GM04504 (cell line): ENCODE measurements at regions not wholly inside any gene's neighbourhood (a gene's known extent, or its start where the extent isn't known, plus 50 kb on each side); places are given as distances from the start of the nearest gene placed in this dataset.
"Not testable (repeated sequence)": the region's sequence is repeated elsewhere in the genome, so short reads cannot be mapped to it uniquely, and the experiment has no call there.

ENCODE experiments used
- DNase-seq: peaks from one replicate; pipeline ENCODE4 v3.0.0-alpha.2; 2012; ENCODE audit warnings: low read depth

DNA sequence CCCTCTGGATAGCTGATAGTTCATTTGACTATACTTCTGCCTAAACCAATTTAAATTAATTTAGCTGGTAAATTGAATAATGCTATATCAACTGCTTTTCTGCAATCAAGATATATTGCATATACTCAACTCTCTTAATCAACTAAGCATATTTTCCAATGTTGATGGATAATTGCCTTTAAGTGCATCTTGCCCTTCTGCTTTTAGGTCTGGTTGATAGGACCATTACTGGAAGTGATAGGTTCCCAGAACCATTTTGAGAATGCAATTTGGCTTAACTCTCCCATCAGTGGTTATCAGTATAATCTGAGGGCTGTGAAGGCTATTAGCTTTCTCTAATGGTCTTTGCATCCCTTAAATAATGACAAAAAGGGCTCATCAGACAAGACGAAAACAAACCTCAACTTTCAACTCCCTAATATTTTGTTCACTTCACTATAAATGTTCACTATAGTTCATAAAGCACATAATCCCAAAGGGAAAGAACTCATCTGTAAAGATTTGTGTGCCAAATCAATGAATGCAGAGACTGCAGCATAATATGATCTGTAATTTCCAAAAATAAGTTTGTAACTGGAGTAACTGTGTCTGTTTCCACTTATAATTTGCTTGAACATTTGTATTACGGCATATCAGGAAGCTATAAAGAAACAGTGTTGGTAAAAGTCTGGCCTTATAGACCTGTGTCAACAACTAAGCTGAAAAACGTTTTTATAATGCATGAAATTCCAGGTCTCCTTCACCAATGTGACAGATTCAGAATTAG, 273.6 kb downstream of the FBXO8 start:
- DNase-seq: no peak

DNA sequence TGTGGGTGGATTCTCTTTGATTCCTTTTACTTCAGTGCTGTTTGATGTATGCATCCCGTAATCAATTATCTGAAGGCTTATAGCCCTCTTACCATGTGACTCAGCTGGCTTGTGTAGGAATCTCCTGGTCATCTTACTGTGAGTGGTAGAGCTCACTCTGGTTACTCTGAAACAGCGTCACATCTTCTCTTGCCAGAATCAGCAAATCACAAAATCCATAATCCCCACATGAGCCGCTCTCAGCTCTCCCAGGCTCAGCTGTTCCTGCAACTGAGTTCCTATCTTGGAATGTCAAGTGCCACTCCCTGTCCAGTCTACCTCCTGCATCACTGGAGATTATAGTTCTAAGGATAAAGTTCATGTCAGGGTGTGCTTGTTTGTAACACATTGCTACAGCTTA, 278.0 kb downstream of the FBXO8 start:
- no peak for DNase-seq

DNA sequence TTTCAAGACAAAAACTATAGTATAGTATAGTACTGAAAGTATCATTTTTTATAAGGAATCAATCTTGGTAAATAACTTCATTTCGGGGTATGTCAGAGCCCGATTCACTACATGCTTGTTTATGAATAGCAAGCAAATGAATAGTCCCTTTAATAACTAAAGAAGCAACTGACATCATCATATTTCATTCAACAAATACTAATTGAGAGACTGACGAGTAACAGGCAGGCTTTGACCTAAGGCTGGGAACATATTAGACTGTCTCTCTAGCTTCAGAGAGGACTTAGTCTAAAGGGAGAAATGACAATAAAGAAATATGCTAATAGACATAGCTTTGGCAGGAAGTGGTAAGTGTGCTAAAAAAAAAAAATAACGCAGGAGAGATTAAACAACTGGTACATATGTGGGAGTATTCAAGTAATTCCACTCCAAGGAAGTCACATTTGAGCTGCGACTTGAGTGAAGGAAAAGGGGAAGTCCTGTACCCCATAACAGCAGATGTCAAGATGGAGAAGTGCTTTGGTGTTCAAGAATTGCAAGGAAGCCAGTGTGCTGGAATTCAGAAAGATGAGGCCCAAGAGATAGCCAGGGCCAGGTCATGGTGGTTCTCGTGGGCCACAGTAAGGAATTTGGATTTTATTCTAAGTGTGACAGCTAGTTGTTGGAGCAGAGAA, 284.9 kb downstream of the FBXO8 start:
- DNase-seq: no peak

DNA sequence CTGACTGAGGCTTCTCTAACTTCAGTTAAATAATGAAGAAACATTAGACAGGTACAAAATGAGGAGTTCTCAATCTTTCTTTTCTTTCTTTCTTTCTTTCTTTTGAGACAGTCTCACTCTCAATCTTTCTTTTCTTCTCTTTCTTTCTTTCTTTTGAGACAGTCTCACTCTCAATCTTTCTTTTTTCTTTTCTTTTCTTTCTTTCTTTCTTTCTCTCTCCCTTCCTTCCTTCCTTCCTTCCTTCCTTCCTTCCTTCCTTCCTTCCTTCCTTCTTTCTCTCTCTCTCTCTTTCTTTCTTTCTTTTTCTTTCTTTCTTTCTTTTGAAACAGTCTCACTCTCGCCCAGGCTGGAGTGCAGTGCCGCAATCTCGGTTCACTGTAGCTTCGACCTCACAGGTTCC, 287.7 kb downstream of the FBXO8 start:
- DNase-seq: not testable (repeated sequence)

DNA sequence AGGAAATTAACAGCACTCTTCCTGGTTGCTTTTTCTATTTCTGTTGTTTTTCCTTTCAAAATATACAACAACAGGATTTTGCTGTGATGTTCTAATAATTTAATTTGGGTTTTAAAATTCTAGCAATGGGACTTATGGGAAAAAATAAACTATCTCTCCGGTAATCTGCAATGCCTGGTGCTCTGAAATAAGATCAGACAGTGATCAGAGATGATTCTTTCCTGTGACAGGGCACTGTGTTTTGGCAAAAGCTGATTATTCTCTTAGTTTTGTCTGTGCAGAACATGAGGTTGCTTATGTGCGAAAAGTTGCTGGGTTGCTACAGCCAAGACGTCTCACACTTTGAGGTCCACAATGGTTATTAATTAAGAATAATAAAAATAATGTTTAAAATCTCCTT, 291.7 kb downstream of the FBXO8 start:
- no peak for DNase-seq

DNA sequence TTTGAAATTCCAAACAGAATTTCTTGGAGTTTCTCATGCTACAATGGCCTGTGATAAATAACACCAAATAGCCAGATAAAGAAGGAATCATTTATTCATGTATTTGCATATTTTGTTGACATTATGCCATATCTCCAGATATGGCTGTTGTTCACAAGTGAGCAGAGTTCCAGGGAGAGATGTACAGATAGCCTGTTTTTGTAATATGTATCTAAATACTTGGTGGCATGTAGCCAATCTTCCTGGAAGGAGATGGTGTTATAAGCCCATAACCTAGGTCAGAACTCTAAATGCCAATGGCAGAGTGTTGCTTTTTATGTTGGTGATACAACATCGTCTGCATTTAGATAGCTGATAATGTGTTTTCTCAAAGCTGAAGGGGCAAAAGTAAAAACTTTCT, 292.2 kb downstream of the FBXO8 start:
- no peak for DNase-seq

DNA sequence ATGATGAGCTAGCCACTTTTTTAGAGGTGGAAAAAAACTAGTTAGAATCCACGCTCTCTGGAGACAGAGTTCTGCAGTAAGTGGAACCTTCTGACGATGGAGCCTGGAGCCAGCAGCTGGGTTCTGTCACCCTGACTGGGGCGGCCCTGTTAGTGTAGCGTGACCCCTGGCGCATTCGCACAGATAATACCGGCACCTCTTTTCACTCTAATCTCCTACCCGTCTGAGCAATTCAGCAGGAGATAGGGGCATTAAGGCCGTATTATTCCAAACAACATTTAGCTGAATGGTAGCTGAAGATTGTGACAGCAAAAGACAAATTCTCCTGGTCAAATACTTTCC, 292.6 kb downstream of the FBXO8 start:
- no peak for DNase-seq

DNA sequence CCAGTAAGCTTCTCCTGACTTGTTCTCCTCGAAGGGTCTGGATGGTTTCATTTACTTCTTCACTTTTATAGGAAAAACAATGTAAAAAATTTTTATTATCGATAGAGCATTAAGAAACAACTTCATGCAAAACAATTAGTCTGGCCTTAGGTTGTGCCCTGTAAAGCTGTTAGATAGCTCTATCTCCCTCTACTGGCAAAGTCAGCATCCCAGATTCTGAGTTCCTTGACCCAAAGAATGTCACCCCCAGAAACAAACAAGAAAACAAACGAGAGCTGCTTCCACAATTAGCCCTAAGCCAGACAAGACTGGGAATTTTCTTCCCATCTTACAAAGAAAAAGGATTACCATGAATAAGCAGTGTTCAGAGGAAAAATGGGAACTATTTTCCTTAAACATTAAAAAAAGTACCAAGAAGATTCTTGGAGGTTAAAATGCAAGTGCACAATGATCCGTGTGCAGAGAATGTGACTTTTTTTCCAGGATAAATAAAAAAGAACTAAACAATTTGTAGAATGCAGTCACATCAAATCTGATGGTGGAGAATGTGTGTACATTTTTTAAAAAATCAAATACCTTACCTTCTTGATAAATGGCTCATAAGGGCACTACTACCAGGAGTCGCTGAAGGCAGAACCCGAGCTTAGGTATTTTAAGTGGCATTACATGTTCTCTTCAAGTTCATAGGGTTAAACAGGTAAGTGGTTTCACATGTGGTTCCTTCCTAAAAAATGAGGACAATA, 293.2 kb downstream of the FBXO8 start:
- DNase-seq: peak; percentile 19

DNA sequence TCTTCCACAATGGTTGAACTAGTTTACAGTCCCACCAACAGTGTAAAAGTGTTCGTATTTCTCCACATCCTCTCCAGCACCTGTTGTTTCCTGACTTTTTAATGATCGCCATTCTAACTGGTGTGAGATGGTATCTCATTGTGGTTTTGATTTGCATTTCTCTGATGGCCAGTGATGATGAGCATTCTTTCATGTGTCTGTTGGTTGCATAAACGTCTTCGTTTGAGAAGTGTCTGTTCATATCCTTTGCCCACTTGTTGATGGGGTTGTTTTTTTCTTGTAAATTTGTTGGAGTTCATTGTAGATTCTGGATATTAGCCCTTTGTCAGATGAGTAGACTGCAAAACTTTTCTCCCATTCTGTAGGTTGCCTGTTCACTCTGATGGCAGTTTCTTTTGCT, 319.9 kb downstream of the FBXO8 start:
- not testable (repeated sequence) for DNase-seq

DNA sequence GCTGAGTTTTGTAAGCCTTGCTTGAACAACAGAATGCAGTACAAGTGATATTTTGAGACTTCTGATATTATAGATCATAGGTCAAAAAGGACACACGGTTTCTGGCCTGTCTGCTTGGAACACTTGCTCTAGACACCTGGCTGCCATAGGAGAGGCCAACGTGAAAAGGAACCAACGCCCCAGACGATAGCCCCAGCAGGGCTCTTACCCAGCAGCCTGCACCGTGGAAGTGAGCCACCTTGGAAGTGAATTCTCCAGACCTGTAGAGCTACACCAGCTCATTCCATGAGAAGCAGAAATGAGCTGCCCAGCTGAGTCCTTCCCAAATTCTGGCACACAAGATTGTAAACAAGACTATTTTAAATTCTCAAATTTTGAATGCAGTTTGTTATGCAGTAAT, 323.1 kb downstream of the FBXO8 start:
- DNase-seq: no peak

DNA sequence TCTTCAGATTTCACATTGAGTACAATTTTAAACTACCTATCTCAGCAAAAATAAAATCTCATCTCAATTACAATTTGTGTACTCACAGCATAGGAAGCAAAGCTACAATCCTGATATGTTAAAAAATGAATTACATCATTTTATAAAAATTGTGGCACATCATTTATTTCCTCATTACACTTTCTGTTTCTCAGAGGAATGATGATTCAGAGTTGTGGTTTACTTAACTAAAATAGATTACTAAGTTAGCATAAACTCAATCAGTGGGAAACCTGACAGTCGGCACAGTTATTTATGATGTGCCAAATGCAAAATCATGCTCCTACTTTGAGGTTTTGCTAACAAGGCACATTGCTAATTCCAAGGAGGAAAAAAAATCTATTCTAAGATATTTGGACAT, 325.0 kb downstream of the FBXO8 start:
- peak; percentile 3 for DNase-seq

DNA sequence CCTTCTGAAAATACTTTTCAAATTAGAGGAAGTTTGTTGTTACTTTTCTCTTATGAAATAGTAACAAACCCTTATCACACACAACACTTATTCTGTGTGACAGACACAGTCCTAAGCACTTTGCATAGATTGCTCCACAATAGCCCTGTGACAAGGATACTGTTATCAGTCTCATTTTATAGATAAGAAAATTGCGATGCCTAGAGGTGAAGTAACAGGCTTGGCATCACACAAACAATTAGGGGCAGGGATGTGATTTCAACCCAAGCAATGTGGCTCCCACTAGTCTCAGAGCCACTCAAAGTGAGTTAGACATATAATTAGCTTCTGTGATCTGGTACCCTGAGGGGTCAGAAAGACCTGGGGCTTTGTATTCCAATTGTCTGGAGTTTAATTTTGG, 339.9 kb downstream of the FBXO8 start:
- no peak for DNase-seq

DNA sequence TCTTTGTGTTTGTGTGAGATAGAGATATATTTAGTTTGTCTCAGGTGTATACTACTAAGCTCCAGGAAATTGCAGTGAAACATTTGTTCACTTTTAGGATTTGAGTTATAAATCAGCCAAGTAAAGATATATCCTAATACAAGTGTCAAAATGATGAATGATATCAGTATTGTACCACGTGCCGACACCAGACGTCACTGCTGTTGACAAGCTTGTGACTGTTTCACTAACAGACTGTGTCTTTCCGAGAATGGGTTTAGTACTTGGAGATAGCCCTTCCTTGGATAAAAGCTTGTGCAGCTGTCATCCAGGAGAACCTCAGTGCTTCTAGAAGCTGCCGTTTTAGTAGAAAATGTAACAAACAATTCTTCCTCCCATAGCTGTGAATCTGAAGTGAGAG, 343.3 kb downstream of the FBXO8 start:
- DNase-seq: no peak

DNA sequence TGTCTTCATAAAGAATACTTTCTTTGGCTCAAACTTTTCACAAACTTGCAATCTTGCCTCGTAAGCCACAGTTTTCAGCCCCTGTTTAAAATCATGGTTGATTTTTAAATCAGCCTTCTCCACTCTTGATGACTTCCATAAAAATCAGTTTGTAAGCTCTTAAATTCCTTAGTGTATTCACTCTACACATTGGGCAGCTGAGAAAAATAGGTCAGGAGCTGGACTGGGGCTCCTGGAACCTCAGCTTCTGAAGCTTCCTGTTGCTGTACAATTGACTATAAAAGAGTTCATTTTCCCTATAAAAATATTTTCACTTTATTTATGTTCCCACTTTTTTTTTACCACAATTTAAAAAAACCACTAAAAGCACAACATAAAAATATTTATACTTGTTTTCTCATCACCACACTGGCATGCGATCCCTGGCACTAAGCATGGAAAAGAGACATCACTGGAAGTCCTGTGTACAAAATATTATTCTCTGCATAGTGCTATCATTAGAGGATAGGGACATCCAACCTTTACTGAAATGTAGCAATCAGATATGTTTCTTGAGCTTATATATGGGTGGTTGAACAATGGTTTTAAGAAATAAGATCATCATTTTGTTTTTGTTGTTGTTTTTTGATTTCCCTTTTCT, 345.7 kb downstream of the FBXO8 start:
- DNase-seq: peak; percentile 6

DNA sequence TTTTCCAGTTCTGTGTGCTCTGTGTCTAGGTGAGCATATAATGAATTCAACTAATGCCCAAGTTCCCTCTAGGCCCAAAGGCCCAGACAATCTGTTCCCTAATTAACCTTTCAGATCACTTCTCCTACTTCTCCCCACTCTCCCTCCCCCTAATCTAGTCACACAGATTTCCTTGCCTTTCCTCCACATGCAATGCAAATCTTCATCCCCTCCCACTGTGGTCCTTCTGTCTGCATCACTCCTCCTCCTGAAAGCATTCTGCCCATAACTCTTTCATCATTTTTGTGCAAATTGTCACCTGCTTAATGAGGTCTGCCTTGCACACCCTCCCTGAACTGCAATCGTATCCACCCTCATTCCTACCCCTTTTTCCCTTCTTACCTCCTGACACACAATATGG, 346.6 kb downstream of the FBXO8 start:
- DNase-seq: no peak

DNA sequence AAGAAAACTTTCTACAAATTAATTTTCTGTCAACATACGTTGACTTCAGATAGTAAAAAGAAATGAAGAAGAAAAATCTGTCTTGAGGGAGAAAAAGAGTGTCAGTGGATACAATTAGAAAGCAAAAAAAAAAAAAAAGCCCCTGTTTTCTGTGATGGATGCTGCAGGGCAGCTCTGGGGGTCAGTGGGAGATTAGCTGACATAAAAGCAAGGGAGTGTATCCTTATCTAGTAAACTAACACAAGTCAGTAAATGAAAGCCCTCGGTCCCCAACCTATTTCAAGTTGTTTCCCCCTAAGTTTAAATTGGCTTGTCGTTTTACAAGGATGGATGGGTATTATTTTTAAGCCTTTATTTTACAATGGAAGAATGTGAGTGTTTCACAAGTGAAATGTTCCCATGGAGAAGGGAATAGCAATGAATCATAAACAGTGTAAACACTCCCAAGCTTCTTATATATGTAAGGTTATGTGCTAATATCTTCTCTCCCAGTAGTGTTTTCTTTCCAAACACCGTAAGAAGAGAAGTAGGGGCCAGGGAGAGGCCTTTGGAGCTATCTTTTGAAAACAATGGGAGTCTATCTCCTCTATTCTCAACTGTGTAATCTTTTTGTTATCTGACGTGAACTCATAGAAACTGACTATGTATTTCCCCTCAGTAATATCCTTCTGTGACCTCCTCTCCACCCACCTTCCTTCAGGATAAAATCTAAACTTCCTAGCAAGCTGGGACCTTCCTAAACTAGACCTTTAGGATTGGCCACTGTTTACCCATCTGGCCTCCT, 347.7 kb downstream of the FBXO8 start:
- DNase-seq: no peak

DNA sequence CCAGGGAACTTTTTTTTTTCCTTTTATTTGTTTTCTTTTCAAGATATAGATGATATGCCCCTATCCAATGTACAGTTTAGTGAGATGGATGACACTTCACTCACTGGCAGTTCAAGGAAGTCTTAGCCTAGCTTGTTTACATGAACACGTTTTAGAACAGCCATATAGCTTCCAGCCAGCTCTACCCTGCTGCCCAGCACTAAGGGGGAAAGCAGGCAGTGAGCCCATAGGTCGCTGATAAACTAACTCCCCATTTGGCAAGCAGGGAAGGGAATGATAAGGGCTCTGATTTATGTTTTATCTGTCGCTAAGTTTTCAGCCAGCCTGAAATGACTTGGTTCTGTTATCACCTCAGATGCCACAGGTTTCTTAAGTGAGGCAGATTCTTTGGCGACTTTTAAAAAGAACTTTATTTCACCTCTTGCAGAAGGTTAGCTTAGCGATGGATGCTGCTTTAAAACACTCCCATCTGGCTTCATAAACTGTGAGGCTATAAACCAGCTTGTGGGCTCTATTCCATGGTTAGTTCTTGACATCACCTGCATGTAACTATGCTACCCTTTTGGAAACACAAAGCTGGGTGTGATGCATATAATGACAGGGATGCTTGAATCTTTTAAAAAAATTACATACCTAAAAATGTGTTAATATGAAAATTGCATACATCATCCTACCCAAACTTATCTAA, 348.4 kb downstream of the FBXO8 start:
- no peak for DNase-seq

DNA sequence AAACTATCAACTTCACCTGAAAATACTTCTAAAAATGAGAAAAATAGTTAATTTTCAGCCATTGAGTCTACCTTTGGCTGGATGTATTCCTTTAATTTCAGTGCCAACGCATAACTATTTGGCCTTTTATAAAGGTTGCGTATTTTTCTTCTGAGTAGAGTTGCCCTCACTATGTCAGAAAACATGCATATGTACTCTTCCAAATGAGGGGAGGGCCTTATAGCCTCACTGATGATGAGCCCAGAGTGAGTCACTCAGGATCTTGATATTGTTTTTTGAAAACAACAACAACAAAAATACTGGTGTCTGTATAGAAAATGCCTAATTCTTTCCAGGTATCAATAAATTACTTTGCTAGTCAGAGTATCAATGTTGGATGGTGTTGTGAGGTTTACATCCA, 349.3 kb downstream of the FBXO8 start:
- no peak for DNase-seq

DNA sequence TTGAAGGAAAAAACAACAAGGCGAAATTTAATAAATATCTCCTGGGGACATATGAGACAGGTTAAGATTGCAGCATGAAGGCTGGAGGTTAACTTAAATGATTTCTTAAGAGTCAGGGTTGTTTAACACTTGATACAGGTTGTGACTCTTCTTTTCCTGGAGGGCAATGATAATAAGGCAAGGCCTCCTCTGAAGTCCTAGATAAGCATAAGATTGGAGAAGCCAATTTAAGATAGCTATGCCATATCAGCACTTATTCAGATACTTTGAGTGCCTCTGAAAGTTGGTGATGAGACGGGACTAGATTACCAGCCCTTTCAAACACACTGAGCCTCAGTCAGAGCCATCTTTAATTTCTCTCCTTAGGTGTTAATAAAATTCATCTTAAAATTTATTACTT, 350.8 kb downstream of the FBXO8 start:
- DNase-seq: no peak

DNA sequence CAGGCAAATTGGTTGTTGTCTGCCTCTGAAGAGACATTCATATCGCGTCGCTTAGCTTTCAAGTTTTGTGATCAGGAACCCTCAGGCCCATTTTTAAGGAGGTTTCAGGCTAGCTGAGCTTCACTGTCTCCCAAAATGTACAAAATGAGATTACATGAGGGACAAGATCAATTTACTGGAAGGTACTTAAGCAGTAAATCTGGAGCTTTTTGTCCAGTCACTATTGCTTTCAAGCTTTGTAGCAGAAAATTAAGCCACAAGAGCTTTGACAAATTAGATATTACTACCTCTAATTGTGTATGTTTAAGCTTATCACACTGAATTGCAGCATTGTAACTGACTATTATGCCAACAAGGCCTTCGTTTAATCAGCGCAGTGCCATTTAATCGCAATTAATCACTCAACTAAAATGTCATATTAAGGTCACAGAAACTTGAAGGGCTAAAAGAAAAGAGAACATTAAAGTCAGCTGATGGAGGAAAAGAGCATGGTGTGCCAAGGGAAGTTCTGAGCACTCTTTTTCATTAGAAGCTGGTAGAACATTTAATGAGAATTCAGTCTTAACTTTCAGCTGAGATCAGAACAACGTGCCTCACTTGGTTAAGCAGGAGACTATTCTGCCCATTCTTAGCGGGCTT, 353.0 kb downstream of the FBXO8 start:
- DNase-seq: no peak

DNA sequence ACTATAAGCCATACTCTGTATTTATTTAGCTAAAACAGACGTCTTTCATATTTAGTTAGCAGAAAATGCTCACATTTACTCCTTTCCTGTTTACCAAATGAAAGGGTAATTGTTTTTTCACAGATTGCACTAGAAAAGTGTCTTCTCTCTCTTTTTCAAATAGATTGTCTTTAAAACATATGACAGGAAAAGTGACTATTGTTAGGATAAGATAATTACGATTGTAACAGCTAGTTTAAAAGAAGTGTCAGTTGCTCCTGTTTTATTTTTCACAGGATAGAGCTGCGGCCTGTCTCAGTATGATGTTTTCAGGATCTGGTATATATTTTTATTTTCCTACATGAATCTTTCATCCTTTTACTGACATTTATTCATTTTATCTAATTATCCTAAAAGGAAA, 353.5 kb downstream of the FBXO8 start:
- no peak for DNase-seq
